22Rv1 (cell line): ENCODE measurements at regions not wholly inside any gene's neighbourhood (a gene's known extent, or its start where the extent isn't known, plus 50 kb on each side); places are given as distances from the start of the nearest gene placed in this dataset.

Experiments
- CTCF ChIP-seq: fragments of 450-650 bp; IDR thresholded peaks from 2 replicates; pipeline ENCODE4 v1.5.1; 2017; ENCODE audit warnings: mild to moderate bottlenecking
- ZFX ChIP-seq: fragments of 450-650 bp; IDR thresholded peaks from 2 replicates; pipeline ENCODE4 v1.6.1; 2017; ENCODE audit warnings: antibody characterized with exemption, borderline replicate concordance

- TF ChIP-seq CTCF (no peak), ZFX (no peak)
These were observed 80.6 kb upstream of the SMIM23 start for GRCh38 chr5:171705036-171705435.
